ENCODE measurements at regions not wholly inside any gene's neighbourhood (a gene's known extent, or its start where the extent isn't known, plus 50 kb on each side); places are given as distances from the start of the nearest gene placed in this dataset.

- TF ChIP-seq CTCF (conservative IDR thresholded peaks at IDR 0.05) (no peak), EZH2 (IDR thresholded peaks at IDR 0.05; ENCODE audit: low read depth) (no peak)
These were observed 66.2 kb upstream of the GRID2 start for GRCh38 chr4:92237559-92237958.

Data from PC-9 (cell line).